GM12872 (cell line): ENCODE measurements at regions not wholly inside any gene's neighbourhood (a gene's known extent, or its start where the extent isn't known, plus 50 kb on each side); places are given as distances from the start of the nearest gene placed in this dataset.

ENCODE experiments used
- TF ChIP-seq, protein P1 (sequence below): IDR thresholded peaks from 3 replicates; pipeline ENCODE4 v1.5.1; 2011; ENCODE audit warnings: low read depth, mild to moderate bottlenecking, low read length, moderate library complexity; ENCODE audit not compliant: insufficient read depth

DNA sequence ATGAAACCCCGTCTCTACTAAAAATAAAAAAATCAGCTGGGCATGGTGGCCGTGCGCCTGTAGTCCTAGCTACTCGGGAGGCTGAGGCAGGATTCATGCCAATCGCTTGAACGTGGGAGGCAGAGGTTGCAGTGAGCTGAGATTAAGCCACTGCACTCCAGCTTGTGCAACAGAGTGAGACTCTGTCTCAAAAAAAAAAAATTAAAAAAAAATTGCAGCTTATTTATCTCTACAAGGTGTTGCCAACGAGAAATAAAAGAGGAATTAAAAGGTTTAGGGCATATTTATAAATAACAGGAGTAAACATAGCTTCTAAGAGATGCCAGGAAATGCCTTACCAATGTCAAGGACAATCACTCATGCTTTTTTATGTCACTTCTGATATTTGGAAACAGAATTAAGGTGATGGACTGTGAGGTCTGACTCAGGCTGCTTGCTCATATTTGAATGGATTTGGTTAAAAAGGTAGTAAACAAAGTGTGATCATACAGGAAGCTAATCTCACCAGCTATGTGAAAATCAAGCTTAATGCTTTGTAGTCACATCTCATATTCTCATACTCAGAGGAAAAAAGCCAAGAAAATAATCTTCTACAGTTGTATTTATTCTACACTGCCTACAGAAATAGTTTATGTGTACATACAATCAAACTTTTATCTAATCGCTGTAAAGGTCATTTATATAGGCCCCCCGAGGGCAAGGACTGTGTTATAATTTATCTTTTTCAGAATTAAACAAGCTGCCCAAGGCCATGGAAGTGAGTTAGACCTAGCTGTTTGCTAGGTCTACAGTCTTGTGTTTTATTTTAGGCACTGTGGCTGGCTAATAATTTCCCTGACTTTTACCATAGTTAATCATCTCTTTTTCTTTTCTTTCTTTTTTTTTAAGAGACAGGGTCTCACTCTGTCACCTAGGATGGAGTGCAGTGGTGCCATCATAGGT is 61.1 kb upstream of the RBMX start:
- TF ChIP-seq, protein P1, sequence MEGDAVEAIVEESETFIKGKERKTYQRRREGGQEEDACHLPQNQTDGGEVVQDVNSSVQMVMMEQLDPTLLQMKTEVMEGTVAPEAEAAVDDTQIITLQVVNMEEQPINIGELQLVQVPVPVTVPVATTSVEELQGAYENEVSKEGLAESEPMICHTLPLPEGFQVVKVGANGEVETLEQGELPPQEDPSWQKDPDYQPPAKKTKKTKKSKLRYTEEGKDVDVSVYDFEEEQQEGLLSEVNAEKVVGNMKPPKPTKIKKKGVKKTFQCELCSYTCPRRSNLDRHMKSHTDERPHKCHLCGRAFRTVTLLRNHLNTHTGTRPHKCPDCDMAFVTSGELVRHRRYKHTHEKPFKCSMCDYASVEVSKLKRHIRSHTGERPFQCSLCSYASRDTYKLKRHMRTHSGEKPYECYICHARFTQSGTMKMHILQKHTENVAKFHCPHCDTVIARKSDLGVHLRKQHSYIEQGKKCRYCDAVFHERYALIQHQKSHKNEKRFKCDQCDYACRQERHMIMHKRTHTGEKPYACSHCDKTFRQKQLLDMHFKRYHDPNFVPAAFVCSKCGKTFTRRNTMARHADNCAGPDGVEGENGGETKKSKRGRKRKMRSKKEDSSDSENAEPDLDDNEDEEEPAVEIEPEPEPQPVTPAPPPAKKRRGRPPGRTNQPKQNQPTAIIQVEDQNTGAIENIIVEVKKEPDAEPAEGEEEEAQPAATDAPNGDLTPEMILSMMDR, result no peak

DNA sequence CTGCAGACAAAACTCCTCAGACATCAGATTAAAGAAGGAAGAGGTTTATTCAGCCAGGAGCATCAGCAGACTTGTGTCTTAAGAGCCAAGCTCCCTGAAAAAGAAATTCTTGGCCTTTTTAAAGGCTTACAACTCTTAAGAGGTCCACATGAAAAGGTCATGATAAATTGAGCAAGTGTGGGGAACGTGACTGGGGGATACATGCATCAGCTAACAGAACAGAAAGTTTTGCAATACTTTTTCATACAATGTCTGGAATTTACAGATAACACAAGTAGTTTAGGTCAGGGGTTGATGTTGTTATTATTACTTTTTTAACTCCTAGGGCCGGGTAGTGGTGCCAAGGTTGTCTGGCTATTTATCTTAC is 55.6 kb upstream of the RBMX start:
- TF ChIP-seq, protein P1, result no peak

DNA sequence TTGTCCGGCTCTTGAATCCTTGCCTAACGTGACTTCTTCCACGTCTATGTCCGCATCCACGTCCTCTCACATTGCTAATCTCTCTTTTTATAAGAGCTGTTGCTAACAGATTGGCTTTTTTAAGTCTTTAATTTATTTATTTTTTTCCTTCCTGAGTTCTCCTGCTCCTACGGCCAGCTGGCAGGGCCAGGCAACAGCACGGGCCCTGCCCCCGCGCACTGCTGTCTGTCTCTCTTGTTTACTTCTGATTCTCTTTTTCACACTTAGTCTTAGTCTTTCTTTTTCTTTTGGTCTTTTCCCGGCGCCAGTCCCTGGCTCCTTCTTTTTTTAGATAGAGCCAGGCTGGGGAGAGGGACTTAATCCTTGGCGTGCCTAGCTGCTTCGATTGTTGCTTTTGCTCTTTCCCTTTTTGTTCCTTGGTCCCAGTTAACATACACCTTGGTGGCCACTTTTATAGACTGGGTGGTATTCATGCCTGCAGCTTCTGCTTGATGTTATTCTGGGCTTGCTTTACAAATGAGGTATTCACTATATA is 53.2 kb upstream of the RBMX start:
- TF ChIP-seq, protein P1, result no peak

DNA sequence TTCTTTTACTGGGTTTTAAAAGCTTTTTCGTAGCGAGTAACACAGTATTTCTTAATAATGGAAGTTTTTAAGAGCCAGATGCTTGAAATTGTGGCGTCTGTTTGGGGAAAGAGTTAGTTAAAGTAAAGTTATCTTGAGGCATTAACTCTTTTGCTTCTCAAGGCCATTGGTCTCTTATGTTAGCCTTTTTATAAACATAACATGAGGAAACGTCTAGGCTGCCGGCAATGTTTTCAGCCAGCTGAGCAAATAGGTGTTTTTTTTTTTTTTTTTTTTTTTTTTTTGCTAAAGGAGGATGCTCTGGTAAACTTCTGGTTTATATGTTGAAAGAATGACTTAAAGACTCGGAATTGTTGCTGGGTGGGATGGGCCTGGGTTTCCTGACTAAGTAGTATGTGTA is 51.1 kb upstream of the RBMX start:
- TF ChIP-seq, protein P1, result no peak
